Putamen (tissue), 1 donor: ENCODE measurements at regions not wholly inside any gene's neighbourhood (a gene's known extent, or its start where the extent isn't known, plus 50 kb on each side); places are given as distances from the start of the nearest gene placed in this dataset.

Experiments
- DNase-seq: peaks from one replicate; pipeline ENCODE4 v3.0.0-alpha.2; 2016; ENCODE audit warnings: low spot score

DNA sequence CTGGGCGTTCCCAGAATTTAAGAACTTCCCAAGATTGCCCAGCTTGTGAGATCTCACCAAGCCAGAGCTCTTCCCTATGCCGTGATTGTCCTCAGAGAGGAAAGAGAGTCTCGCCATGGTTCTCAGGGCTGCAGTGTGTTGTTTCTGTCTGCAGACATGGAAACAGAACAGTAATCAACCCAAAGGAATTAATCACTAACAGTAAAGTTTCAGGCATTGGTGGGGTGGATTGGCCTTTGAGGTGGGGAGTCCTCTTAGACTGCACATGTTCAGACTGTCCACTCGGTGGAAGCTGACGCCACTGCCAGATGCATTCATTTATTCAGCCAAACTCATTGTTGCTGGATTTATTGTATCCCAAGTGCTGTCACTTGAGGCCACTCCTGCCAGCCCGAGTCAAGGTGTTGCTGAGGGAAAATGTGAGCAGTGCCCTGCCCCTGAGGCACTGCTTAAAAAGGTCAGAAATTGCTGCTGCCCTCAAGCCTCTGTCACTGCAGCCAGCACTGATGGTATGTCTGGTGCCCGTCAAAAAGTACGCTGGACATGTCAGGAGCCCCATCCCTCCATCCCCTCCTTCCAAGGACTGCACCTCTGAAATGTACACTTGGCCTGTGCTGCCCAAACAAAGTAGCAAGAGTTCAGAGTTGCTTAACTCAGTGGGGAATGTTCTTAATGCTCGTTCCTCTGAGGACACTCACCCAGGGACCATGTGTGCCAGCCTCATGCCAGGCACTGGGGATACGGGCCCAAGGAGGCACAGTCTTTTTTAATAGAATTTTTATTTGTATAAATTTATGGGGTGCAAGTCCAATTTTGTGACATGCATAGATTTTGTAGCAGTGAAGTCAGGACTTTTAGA is 201.0 kb downstream of the GLI2 start:
- DNase-seq: no peak

DNA sequence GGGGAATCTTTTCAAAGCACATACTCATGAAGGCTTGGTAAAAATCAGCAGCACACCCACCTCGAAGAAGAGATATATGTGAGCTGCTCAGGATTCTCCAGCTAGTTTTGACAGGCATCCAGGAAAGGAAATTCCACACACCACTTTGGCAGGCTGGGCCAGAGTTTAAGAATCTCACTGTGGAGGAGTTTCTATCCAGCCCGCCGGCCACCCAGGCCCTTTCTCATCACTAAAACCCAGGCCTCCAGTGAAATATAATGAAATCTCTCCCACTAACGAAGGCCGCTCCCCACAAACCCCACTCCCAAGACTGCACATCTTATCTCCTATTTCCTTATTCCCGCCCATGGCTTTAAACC is 202.0 kb downstream of the GLI2 start:
- DNase-seq: no peak

DNA sequence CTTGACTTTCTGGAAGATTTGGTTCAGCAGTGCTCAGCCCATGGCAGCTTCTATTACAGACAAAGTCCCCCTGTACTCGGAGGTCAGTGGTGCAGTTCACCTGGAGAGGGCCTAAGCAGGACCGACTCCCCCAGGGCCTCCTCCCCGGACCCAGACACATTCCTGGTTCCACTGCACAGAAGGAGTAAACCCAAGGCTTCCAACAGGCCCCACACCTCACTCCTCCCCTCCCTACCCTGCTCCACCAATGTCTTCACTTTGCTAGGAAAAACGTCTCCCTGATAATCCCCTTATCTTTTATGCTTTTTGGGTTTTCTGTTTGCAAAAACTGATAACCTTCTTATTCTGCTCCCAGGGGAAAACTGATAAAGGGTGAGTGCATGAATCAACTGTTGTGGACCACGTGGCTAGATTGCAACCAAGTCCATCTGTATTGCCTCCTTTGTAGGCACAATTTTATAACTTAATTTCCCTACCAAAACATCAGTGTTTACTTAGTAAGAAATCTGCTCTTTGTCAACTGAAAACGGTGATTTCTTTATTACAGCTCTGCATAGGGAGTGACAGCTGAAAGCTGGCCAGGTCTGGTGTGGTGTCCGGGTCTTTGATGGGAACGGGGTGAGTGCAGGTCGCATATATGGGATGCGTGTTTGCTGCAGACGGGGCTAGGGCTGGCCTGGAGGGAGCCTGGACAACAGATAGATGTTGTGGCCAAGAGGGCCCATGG is 202.5 kb downstream of the GLI2 start:
- no peak for DNase-seq

DNA sequence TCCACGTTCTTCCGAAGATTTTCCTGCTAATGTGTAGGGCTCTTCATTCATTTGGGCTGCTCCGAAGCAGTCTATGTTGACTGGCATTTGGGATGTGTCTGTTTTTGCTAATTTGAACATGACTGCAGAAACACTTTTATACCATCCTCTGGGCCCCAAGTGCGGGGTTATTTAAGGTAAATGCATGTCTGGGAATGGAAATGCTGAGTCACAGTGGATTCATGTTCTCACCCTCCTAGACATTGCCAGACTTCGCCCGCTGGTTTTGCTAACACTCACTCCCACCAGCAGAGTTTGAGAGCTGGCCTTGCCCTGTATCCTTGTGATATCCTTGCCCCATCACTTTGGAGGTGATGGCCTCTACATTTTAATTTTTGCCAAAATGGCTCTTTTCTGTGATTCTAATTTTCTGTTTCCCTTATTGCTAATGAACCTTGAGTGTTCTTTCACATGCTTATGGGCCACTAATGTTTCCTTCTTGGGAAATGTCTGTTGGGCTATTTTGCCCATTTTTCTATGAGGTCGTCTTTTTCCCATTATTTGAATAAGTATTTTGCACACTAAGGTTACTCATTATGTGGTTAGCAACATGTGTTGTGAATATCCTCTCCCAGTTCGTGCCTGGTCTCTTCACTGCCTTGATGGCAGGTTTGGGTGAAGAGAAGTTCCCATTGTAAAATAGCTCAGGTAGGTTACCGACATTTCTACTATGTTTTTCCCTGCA is 204.1 kb downstream of the GLI2 start:
- no peak for DNase-seq

DNA sequence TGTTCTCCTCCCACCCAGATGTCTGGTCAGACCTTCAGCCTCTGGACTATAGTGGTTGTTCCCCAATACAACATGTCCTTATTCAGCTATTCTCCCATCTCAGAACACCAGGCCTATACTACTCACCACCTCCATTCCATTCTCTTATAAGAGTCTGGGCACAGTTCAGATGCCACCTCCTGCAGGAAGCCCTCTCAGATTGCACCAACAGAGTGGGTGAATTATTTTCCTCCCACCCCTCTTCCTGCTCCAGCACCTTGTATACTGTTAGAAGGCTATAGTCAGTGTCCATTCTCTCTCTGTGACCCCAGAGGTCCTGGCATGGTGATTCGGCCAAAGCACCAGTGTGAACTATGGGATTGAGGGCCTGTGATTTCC is 204.6 kb downstream of the GLI2 start:
- DNase-seq: no peak

DNA sequence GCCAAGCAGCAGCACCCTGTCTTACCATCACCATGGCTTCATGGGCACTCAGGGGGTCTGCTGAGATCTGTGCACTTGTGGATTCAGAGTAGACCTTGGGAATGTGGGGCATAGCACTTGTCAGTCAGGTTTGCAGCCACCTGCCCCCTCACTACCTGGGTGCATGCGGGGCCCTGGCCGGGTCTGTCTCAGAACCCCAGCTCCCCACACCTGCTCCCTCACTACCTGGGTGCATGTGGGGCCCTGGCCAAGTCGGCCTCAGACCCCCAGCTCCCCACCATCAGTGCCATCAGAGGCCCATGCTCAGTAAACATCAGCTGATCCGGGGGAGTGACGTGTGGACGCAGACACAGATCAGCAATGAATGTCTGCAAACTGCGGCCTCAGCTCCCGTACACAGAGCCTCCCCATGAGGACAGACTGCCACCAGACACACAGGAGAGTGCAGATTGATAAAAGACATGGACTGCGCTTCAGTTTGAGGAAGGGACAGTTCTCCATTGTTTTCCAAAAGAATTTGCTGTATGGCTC is 205.1 kb downstream of the GLI2 start:
- no peak for DNase-seq

DNA sequence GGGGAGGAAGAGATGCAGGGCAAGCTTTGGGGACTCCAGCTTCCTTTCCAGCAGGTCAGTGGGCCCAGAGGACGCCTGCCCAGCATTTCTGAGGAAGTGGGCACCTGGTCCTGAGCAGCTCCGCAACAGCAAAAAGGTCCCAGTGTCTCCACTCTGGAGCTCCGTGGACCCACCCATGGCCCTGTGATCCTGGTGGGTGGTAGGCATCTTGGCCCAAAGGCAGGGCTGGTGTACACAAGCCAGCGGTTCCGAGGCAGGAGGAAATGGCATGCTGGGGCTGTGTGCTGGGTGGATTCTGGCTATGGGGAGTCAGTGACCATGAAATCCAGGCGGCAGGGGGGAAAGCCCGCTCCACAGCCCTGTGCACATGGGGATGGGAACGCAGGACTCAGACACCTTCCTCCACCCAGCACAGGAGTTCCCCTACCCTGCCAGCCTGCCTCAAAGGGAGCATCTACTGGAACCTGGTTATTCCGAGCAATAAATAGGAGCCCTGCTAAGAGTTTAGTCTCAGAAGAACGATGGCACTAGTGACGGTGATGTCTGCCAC is 206.0 kb downstream of the GLI2 start:
- no peak for DNase-seq

DNA sequence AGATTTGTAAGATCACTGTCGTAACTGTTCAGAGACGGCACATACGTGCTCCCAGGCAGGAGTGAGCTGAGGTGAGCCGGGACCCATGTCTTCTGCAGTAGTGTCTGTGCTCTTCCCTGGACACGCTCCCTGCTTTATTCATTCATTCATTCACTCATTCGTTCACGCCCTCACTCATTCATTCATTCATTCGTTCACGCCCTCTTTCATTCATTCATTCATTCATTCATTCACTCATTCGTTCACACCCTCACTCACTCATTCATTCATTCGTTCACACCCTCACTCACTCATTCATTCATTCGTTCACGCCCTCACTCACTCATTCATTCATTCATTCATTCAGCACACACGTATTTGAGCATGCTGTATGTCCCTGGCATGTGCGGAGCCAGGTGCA is 207.0 kb downstream of the GLI2 start:
- DNase-seq: no peak

DNA sequence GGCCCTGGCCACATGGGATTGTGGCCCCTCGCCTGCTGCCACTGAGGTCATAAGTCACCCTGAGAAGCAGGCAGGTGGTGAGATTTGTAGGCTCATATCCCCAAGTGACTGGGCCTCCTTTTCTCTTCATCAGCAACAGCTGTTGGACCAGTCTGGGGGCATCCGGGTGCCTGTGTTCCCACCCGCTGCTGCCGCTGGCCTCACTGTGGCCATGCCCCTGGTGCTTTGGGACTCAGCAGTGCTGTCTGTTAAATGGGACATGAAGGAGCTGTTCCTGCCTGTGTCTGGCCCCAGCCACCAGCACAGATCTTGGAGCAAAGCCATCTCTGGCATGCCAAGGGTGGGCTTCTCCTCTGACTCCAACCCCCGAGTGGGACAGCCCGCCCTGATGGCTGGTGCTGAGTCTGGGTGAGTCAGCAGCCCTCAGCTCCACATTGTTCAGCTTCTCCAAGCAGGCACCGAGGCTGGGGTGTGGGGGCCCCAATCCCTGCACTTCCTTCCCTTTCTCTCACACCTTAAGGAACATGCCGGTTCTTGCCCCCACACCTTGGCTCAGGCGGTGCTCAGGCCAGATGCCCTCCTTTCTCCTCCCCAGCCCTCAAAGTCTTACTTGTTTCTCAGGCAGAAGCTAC is 207.9 kb downstream of the GLI2 start:
- DNase-seq: no peak

DNA sequence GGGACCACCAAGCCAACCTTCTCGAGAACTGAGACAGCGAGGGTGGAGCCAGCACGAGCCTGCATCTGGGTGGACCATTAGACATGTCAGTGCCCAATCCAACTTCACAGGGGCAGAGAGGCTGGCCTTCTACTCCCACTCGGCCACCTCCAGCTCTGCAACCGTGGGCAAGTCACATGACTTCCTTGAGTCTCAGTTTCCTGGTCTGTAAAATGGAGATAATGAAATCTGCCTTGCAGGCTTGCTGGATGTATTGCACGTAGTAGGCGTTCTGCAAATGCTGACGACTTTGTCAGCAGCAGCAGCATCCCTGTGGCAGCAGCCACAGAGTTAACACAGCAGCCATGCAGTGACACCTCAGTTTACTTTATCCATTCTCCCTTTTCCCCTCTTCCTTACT is 208.9 kb downstream of the GLI2 start:
- no peak for DNase-seq

DNA sequence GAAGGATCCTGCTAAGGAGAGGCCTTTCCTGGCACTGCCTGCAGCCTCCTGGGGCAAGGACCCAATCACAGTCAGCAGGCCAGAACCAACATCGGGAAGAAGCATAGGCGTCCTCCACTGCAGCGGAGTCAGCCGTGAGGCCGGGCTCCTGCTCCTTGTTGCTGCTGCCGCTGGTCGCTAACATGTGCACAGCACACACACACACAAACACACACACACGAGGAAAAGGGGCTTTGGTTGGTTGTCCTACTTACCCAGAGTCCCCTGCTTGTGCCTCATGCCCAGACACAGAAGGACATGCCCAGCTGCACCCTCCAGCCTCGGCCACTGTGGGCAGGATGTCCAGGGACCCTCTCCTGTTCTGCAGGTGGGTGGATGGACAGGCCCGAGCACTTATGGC is 209.4 kb downstream of the GLI2 start:
- no peak for DNase-seq

DNA sequence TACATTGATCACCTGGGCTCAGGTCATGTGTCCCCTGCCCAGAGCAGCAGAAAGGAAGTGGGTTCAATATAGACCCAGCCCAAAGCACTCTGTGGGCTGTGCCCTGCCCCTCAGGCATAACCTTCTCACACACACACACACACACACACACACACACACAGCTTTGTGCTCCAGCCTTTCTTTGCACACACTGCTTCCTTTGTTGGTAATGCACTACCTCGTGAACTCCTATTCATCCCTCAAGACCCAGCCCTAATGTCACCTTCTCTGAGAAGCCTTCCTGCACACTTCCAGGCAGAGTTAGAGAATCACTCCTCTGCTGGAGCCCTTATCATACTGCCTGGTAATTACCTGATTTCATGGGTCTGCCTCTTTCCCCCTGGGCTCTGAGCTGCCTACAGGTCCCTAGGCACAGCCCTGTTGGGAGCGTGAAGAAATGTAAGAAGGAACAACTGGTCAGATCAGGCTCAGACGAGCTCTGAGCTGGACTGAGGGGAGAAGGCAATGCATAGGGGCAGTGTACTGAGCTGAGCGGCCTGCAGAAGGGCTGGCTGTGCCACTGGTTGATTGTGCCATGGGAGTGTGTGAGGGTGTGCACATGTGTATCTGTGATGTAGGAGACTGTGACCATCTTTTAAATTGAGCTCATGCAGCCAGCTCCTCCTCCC is 210.3 kb downstream of the GLI2 start:
- no peak for DNase-seq

DNA sequence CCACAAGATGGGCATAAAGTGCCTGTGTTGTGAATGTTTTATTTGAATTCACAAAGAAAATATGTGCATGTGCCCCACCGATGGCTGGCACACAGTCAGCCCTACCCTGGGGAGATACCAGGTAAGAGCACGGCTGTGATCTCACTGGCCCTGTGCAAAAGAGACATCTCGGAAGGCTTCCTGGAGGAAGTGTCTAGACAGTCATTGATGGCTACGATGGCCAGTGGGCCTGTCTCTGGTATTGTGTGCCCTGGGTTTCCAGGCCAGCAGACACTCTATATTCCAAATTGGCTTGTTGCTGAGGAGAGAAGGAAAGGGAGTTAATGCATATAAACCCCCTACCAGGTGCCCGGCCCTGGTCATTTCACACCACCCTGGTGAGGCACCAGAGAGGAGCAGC is 211.7 kb downstream of the GLI2 start:
- DNase-seq: no peak

DNA sequence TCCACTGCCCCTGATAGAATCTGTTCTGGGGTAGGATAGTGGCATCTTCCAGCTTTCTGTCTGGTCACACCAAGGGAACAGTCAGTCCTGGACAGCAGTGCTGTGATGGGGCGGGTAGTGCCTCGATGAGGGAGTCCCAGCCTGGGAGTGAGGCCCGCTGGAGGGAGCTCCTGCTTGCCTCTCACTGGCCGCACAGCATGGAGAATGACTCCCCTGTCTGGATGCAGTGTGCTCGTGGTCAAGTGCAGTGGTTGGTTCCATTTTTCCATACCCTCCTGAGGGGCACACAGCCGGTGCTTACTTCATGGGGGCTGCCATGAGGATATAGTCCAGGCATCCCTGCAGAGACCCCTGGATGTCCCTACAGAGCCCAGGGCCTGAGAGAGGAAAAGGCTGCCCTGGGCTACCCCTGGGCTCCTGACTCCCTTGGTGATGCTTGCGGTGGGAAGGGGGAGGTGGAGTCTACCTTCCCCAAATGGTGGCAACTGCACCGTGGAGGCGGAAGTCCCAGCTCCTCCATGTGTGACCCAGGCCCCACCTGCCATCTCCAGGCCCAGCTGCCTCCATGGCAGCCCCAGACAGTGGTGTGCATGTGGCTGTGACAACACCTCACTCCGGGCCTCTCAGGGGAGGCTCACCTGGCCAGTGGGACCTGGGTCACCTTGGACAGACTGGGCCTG is 212.5 kb downstream of the GLI2 start:
- no peak for DNase-seq

DNA sequence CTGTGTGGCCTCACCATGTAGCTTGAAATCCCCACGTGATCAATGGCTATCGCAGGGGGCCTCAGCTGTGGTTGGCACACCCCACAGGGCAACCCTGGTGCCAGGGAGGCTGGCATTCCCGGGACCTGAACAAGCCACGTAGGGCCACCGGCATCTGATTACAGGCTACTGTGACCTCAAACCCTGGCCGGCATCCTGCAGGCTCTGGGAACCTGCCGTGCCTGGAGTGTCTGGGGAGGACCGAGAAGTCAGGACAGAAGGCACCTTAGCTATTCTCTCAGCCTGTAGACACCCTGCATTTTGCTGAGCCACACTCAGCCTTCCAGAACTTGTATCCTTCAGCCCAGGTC is 213.0 kb downstream of the GLI2 start:
- DNase-seq: no peak

DNA sequence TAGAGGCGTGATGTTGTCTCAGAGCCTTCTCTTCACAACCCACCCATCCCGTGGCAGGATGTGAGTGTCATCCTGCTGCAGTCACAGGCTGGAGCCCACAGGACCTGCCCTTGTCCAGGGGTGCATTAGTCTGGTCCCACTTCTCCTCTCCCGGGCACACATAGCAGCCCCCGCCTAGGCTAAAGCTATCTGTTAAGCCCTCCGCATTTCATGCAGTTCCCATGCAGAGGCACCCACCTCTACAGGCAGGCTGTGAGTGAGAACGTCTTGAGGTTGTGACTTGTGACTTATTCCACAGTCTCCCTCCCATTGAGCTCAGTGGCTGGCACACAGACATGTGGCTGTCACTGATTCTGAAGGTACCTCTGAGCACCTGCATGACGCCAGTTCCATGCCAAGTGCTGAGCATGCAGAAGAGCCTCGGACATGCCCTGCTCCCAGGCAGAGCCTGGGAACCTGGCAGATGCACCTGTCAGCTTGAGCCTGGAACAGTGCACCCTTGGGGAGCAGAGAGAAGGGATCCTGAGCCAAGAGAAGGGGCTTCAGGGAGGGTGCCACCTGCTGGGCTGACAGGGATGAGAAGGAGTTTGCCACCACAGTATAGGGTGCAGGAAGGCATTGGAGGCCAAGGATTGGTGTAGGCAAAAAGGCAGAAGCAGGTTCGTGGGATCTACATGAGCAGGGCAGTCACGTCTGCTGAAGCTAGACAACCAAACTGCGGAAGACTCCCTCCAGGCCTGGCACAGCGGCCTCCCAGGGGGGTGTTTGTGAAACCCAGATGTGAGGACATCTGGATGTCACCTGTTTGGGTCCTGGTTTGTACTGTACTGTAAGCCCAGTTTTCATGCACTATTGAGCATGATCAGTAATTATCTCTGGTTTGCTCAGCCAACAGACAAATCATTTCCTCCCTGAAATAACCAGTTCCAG is 213.6 kb downstream of the GLI2 start:
- no peak for DNase-seq

DNA sequence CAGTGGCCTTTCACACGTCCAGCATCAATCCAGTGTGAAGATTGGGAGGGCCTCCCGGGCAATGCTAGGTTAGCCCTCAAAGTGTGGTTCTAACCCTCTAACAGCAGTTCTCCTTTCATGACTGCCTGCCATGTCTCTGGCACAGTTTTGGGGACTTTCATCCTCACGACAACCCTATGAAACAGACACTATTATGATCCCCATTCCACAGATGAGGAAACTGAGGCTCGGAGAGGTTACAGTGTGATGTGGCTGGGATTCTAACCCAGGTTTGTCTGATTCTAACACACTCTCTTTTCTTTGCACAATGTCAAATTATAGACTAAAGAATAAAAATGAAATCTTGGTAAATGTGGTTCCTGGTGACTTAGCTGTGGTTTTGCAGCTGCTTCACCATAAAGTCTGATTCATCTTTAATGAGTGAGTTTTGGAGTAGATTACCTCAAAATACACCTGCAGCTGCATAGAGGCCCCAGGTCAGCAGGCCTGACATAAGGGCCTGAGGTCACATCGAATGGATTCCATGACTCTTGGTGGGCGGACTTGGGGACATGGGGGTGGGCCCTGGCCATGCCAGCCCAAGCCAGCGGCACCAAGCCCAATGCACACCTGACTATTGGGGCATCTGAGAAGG is 214.4 kb downstream of the GLI2 start:
- no peak for DNase-seq

DNA sequence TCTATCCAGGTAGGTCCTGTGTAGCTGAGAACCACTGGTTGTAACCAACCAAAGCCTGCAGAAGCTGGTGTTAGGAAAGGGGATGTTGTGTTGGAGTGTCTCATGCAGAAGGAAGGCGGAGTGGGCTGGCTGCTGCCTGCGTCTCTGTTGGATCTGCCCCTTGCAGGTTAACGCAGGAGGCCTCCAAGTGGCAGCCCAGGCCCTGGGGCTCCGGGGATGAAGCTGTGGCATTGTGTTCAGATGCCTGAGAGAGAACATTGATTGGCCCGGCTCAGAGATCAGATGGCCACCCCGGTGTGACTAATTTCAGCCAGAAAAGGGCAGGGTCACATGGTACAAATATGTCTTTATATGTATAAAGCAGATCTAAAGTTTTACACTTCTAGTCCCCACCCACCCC is 216.0 kb downstream of the GLI2 start:
- DNase-seq: no peak

DNA sequence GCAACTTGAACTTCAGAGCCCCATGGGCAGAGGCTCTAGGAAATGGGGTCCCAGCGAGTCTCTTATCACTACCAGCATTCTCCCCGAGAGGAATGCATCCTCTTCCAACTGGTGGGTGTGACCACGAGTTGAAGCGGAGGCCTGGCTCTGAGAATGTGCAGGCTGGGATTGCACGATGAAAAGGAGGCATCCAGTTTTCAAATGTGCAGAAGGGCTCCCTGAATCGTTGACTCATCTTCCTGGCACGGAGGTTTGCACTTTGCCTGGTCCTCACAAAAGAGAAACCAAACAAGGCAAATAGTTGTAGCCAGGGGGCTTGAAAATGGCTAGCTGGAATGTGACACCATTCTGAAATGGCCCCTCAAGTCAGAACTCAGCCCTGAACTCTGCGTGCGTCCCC is 216.7 kb downstream of the GLI2 start:
- no peak for DNase-seq
